AG10803 (cell line): ENCODE measurements at regions not wholly inside any gene's neighbourhood (a gene's known extent, or its start where the extent isn't known, plus 50 kb on each side); places are given as distances from the start of the nearest gene placed in this dataset.
"Not testable (repeated sequence)": the region's sequence is repeated elsewhere in the genome, so short reads cannot be mapped to it uniquely, and the experiment has no call there.

ENCODE experiments used
- DNase-seq: peaks from one replicate; pipeline ENCODE4 v3.0.0; 2010; ENCODE audit warnings: low read depth
- H3K4me3 ChIP-seq: 2 replicates; pipeline ENCODE4 v1.5.1; 2011; ENCODE audit warnings: mild to moderate bottlenecking, low read length, control low read depth
- TF ChIP-seq, protein P1 (sequence below): conservative IDR thresholded peaks from 2 replicates; pipeline ENCODE4 v1.5.1; 2011; ENCODE audit warnings: mild to moderate bottlenecking, low read length, control low read depth, inconsistent platforms

DNA sequence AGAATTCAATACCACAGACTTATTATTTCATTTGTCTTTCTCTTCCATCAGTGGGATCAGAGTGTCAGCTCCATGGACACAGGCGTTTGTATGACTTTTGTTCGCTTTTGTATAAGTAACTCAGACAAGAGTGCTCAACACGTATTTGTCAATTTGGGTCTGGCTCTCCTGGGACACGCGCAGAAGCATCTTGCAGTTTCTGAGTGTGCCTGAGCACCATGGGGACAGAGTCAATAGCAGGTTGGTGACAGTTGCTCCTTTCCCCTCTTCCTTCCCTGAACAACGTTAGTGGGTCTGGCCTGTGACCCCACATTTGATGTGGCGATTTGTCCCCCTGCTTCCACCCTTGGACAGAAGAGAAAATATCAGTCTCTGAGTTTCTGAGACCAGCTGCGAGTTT, 120.4 kb upstream of the SDK1 start:
- TF ChIP-seq, protein P1, sequence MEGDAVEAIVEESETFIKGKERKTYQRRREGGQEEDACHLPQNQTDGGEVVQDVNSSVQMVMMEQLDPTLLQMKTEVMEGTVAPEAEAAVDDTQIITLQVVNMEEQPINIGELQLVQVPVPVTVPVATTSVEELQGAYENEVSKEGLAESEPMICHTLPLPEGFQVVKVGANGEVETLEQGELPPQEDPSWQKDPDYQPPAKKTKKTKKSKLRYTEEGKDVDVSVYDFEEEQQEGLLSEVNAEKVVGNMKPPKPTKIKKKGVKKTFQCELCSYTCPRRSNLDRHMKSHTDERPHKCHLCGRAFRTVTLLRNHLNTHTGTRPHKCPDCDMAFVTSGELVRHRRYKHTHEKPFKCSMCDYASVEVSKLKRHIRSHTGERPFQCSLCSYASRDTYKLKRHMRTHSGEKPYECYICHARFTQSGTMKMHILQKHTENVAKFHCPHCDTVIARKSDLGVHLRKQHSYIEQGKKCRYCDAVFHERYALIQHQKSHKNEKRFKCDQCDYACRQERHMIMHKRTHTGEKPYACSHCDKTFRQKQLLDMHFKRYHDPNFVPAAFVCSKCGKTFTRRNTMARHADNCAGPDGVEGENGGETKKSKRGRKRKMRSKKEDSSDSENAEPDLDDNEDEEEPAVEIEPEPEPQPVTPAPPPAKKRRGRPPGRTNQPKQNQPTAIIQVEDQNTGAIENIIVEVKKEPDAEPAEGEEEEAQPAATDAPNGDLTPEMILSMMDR, result no peak
- no peak for DNase-seq
- no peak overlapping the region for H3K4me3 ChIP-seq

DNA sequence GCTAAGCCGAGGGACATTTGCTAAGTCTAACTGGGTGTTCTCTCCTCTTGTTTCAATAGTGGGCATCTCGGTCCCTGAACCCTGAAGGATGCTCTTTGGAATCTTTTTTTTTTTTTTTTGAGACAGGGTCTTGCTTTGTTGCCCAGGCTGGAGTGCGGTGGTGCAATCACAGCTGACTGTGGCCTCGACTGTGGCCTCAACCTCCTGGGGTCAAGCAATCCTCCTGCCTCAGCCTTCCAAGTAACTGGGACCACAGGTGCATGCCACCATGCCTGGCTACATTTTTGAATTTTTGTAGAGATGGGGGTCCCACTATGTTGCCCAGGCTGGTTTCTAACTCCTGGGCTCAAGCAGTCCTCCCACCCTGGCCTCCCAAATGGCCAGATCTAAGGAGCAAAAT, 119.0 kb upstream of the SDK1 start:
- not testable (repeated sequence) for DNase-seq, H3K4me3 ChIP-seq

DNA sequence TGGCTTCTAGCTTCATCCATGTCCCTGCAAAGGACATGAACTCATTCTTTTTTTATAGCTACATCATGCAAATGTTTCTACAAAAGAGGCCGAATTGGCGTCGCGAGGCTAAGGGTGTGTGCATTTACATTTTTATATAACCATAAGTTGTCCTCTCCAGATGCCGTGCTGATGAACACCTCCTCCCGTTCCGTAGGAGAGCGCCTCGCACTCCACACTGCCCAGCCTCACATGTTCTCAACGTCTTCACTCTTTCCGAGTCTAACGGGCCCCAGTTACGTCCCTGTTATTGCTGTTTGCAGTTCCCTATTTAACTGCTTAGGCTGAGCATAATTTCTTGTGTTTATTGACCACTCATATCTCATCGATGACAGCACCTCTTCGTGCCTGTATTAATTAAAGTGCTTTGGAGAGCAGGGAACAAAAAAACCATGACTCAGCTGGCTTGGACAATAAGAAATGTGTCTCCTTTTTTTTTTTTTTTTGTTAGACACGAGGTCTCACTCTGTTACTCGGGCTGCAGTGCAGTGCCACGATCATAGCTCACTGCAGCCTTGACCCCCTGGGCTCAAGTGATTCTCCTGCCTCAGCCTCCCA, 113.5 kb upstream of the SDK1 start:
- TF ChIP-seq, protein P1, result no peak
- H3K4me3 ChIP-seq, result no peak overlapping the region
- no peak for DNase-seq

DNA sequence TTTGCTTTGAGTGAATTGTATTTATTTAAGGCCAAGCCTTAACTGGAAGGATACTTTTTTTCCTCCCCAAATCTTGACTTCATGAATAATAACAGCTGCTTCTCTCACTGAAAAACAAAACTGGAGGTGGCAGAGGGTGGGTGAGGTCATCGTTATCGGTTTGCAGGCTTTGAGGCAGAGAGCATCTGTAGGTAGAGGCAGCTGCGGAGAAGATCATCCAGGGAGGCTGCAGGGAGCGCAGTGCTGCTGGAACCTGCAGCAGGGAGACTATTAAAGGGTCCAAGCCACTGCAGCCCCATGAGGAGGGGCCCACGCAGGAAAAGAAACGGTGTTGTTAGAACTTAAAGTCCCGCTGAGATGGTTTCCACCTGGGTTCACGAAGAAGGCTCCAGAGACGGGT, 112.1 kb upstream of the SDK1 start:
- no peak for DNase-seq
- no peak overlapping the region for H3K4me3 ChIP-seq
- TF ChIP-seq, protein P1, result no peak

DNA sequence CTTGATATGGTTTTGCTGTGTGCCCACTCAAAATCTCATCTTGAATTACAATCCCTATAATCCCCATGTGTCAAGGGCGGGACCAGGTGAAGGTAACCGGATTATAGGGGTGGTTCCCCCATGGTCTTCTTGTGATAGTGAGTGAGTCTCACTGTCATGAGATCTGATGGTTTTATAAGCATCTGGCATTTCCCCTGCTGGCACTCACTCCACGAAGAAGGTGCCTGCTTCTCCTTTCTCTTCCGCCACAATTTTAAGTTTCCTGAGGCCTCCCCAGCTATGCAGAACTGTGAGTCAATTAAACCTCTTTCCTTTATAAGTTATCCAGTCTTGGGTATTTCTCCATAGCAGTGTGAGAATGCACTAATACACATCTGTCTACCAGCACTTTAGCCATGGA, 109.5 kb upstream of the SDK1 start:
- H3K4me3 ChIP-seq, result no peak overlapping the region
- DNase-seq, result no peak
- TF ChIP-seq, protein P1, result no peak

DNA sequence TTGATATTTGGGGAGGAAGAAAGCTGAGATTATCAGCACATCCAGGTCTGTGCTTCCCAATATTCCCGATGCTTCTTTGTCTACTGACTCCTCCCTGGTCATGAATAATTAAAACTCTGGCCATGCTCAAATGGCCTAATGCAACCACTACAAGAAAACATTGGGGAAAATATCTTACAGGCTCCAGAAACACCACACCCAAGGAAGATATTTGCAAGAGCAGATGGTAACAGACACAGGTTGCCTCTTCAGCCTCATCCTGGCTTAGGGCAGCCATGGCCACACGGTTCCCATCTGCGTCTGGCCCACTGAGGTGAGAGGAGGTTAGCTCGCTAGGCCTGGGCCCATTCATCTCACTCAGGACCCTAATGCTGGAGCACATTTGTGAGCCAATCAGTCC, 108.4 kb upstream of the SDK1 start:
- DNase-seq, result no peak
- TF ChIP-seq, protein P1, result no peak
- H3K4me3 ChIP-seq, result no peak overlapping the region

DNA sequence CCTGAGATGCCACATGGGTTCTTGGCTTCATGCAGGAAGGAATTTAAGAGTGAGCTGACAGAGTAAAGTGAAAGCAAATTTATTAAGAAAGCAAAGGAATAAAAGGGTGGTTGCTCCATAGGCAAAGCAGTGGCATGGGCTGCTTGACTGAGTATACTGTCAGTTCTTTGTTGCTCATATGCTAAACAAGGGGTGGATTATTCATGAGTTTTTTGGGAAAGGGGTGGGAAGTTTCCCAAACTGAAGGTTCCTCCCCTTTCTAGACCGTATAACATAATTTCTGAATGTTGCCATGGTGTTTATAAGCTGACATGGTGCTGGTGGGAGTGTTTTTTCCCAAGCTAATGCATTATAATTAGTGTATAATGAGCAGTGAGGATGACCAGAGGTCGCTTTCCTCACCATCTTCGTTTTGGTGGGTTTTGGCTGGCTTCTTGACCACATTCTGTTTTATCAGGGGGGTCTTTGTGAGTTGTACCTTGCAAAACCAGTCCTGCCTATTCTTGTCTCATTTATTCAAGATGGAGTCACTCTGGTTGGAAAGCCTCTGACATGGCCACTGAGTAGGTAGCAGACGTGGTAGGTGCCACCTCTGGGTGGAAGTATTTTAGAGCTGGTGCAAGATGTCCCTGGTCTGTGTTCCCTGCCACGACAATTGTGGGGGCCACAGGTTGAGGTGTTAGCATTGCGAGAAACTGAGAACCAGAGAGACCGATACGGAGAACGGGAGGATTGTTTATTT, 107.5 kb upstream of the SDK1 start:
- no peak overlapping the region for H3K4me3 ChIP-seq
- no peak for DNase-seq
- TF ChIP-seq, protein P1, result no peak
